ENCODE measurements at regions not wholly inside any gene's neighbourhood (a gene's known extent, or its start where the extent isn't known, plus 50 kb on each side); places are given as distances from the start of the nearest gene placed in this dataset.
"Not testable (repeated sequence)": the region's sequence is repeated elsewhere in the genome, so short reads cannot be mapped to it uniquely, and the experiment has no call there.

GRCh38 chr18:35817604-35818352 lies 154.7 kb upstream of the RMP24 start:
- no peak for DNase-seq (ENCODE audit: extremely low read depth in 1 of 11, low read depth in 9 of 11, low spot score in 4 of 11)

- DNase-seq (ENCODE audit: extremely low read depth in 1 of 11, low read depth in 9 of 11, low spot score in 4 of 11), result no peak
These were observed 154.2 kb upstream of the RMP24 start for GRCh38 chr18:35818353-35818667.

- no peak for DNase-seq (ENCODE audit: extremely low read depth in 1 of 11, low read depth in 9 of 11, low spot score in 4 of 11)
These were observed 150.1 kb upstream of the RMP24 start for GRCh38 chr18:35822413-35822812.

- DNase-seq (ENCODE audit: extremely low read depth in 1 of 11, low read depth in 9 of 11, low spot score in 4 of 11), result no peak
These were observed 146.0 kb upstream of the RMP24 start for GRCh38 chr18:35826477-35826876.

GRCh38 chr18:35827275-35827902 lies 145.1 kb upstream of the RMP24 start:
- DNase-seq (ENCODE audit: extremely low read depth in 1 of 11, low read depth in 9 of 11, low spot score in 4 of 11), result no peak

- no peak for DNase-seq (ENCODE audit: extremely low read depth in 1 of 11, low read depth in 9 of 11, low spot score in 4 of 11)
These were observed 144.6 kb upstream of the RMP24 start for GRCh38 chr18:35827903-35828275.

GRCh38 chr18:35828591-35828990 lies 143.9 kb upstream of the RMP24 start:
- DNase-seq (ENCODE audit: extremely low read depth in 1 of 11, low read depth in 9 of 11, low spot score in 4 of 11), result no peak

- no peak for DNase-seq (ENCODE audit: extremely low read depth in 1 of 11, low read depth in 9 of 11, low spot score in 4 of 11)
These were observed 137.1 kb upstream of the RMP24 start for GRCh38 chr18:35835366-35835765.

GRCh38 chr18:35835833-35836232 lies 136.6 kb upstream of the RMP24 start:
- no peak for DNase-seq (ENCODE audit: extremely low read depth in 1 of 11, low read depth in 9 of 11, low spot score in 4 of 11)

GRCh38 chr18:35836932-35837331 lies 135.5 kb upstream of the RMP24 start:
- DNase-seq (ENCODE audit: extremely low read depth in 1 of 11, low read depth in 9 of 11, low spot score in 4 of 11), result no peak

- DNase-seq (ENCODE audit: extremely low read depth in 1 of 11, low read depth in 9 of 11, low spot score in 4 of 11), result no peak
These were observed 134.5 kb upstream of the RMP24 start for GRCh38 chr18:35837922-35838496.

- no peak for DNase-seq (ENCODE audit: extremely low read depth in 1 of 11, low read depth in 9 of 11, low spot score in 4 of 11)
These were observed 131.2 kb upstream of the RMP24 start for GRCh38 chr18:35841283-35841682.

- DNase-seq (ENCODE audit: extremely low read depth in 1 of 11, low read depth in 9 of 11, low spot score in 4 of 11), result no peak
These were observed 129.9 kb upstream of the RMP24 start for GRCh38 chr18:35842536-35842935.

- DNase-seq (ENCODE audit: extremely low read depth in 1 of 11, low read depth in 9 of 11, low spot score in 4 of 11), result not testable (repeated sequence)
These were observed 124.2 kb upstream of the RMP24 start for GRCh38 chr18:35848321-35848720.

GRCh38 chr18:35849241-35849640 lies 123.2 kb upstream of the RMP24 start:
- DNase-seq (ENCODE audit: extremely low read depth in 1 of 11, low read depth in 9 of 11, low spot score in 4 of 11), result not testable (repeated sequence)

- DNase-seq (ENCODE audit: extremely low read depth in 1 of 11, low read depth in 9 of 11, low spot score in 4 of 11), result no peak
These were observed 121.1 kb upstream of the RMP24 start for GRCh38 chr18:35851286-35851970.

- DNase-seq (ENCODE audit: extremely low read depth in 1 of 11, low read depth in 9 of 11, low spot score in 4 of 11), result no peak
These were observed 119.7 kb upstream of the RMP24 start for GRCh38 chr18:35852786-35853185.

GRCh38 chr18:35854095-35854494 lies 118.4 kb upstream of the RMP24 start:
- DNase-seq (ENCODE audit: extremely low read depth in 1 of 11, low read depth in 9 of 11, low spot score in 4 of 11), result no peak

GRCh38 chr18:35856178-35856577 lies 116.3 kb upstream of the RMP24 start:
- DNase-seq (ENCODE audit: extremely low read depth in 1 of 11, low read depth in 9 of 11, low spot score in 4 of 11), result no peak

- not testable (repeated sequence) for DNase-seq (ENCODE audit: extremely low read depth in 1 of 11, low read depth in 9 of 11, low spot score in 4 of 11)
These were observed 115.8 kb upstream of the RMP24 start for GRCh38 chr18:35856721-35857120.

Measured in renal cortex interstitium (tissue), 11 donors.